Uterus (tissue), 2 donors: ENCODE measurements at regions not wholly inside any gene's neighbourhood (a gene's known extent, or its start where the extent isn't known, plus 50 kb on each side); places are given as distances from the start of the nearest gene placed in this dataset.

Source experiments
- POLR2A ChIP-seq, 2 donors: fragments of 450-650 bp; IDR thresholded peaks; one replicate each; pipeline ENCODE4 v1.6.1; 2016; ENCODE audit warnings: antibody characterized with exemption in 2 of 2, mild to moderate bottlenecking in 1 of 2, moderate library complexity in 1 of 2
- TF ChIP-seq, protein P1 (sequence below), 4 experiments: fragments of 200-600 bp in 2 of 4; fragments of 450-650 bp in 2 of 4; sonication (generic) in 2 of 4; IDR thresholded peaks; one replicate each; pipeline ENCODE4 v1.5.1; 2016 to 2019; ENCODE audit warnings: antibody characterized with exemption in 4 of 4, mild to moderate bottlenecking in 2 of 4, moderate library complexity in 1 of 4

DNA sequence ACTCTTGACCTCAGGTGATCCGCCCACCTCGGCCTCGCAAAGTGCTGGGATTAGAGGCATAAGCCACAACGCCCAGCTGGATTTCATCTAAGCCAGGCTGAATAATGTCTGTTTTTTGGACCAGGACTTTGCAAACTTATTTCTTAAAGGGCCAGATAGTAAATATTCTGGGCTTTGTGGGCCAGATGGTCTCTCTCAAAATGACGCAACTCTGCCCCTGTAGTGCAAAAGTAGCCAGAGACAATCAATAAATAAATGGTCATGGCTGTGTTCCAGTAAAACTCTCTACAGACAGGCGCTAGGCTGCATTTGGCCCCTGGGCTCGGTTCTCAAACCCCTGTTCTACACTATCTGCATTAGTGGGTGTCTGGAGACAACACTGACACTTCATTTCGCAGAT lies 121.9 kb upstream of the CDH13 start:
- TF ChIP-seq, protein P1, sequence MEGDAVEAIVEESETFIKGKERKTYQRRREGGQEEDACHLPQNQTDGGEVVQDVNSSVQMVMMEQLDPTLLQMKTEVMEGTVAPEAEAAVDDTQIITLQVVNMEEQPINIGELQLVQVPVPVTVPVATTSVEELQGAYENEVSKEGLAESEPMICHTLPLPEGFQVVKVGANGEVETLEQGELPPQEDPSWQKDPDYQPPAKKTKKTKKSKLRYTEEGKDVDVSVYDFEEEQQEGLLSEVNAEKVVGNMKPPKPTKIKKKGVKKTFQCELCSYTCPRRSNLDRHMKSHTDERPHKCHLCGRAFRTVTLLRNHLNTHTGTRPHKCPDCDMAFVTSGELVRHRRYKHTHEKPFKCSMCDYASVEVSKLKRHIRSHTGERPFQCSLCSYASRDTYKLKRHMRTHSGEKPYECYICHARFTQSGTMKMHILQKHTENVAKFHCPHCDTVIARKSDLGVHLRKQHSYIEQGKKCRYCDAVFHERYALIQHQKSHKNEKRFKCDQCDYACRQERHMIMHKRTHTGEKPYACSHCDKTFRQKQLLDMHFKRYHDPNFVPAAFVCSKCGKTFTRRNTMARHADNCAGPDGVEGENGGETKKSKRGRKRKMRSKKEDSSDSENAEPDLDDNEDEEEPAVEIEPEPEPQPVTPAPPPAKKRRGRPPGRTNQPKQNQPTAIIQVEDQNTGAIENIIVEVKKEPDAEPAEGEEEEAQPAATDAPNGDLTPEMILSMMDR (IDR thresholded peaks at IDR 0.05) = no peak
- TF ChIP-seq POLR2A (IDR thresholded peaks at IDR 0.05) = no peak
